Left ventricle myocardium inferior (tissue), 1 donor: ENCODE measurements at regions not wholly inside any gene's neighbourhood (a gene's known extent, or its start where the extent isn't known, plus 50 kb on each side); places are given as distances from the start of the nearest gene placed in this dataset.
"Not testable (repeated sequence)": the region's sequence is repeated elsewhere in the genome, so short reads cannot be mapped to it uniquely, and the experiment has no call there.

Source experiments
- DNase-seq: peaks from one replicate; pipeline ENCODE4 v3.0.0-alpha.2; 2020
- H3K27ac ChIP-seq: fragments of 200-600 bp; replicated peaks from 2 replicates; pipeline ENCODE4 v1.8.0; 2021
- H3K27me3 ChIP-seq: fragments of 200-600 bp; 2 replicates; pipeline ENCODE4 v1.8.0; 2021; ENCODE audit warnings: low read depth
- H3K36me3 ChIP-seq: fragments of 200-600 bp; 2 replicates; pipeline ENCODE4 v1.8.0; 2021
- H3K4me1 ChIP-seq: fragments of 200-600 bp; 2 replicates; pipeline ENCODE4 v1.8.0; 2021
- H3K4me3 ChIP-seq: fragments of 200-600 bp; 2 replicates; pipeline ENCODE4 v1.8.0; 2021; ENCODE audit warnings: mild to moderate bottlenecking, moderate library complexity
- H3K9me3 ChIP-seq: fragments of 200-600 bp; replicated peaks from 2 replicates; pipeline ENCODE4 v1.8.0; 2021
- intact Hi-C: fragments of 100-400 bp; cut with micrococcal nuclease; formaldehyde crosslinking; loops from one replicate; pipeline ENCODE4 v1.11.0; 2022
- TF ChIP-seq, protein P1 (sequence below): fragments of 200-600 bp; IDR thresholded peaks from 2 replicates; pipeline ENCODE4 v1.8.0; 2021; ENCODE audit warnings: antibody characterized with exemption, mild to moderate bottlenecking, borderline replicate concordance
- donor health status: DM: no; HTN: yes; CAD: no; lungs with severe emphysema.

DNA sequence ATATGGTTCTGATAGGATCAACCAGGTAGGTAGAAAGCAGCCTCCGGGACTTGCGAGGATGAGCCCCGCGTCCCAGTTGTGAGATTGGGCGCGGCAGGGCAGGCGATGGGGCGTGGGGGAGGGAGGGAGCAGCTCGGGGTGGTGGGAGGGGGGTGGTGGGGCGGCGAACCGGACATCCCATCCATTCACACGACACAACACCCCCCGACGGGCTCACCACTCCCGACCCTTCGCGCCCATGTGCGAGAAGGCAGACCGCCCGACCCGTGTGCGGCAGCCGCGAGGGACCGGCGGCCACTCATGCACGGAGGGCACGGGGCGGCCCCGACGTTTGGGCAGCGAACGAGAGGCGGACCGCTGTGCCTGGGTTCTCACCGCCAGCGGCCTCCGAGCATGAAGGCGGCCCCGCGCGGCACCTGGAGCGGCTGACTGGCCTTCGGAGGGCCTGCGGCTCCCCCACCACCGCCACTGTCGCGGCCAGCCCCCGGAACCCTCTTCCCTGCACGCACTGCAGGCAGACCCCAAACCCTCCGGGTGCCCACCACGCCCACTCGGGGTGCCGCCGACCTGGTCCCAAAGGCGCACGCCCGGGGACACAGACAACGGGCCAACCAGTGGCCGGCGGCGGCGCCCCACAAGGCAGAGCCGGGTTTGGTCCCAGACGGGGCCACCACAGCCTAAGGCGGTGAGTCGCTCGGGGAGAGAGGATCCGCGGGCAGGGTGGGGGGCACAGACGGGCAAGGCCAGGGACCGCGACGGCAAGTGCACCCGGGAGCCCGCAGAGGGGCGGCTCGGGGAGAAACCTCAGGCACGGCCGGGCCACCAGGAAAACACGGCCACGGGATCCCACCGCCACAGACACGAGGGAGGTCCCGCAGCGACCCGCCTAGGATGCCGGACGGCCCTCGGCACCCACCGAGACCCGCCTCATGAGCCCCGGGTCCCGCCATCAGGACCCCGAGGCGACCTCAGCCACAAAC, 769.2 kb upstream of the DEFB115 start:
- Histone ChIP-seq H3K4me1 (no peaks in the 10 kb centered on the region), H3K36me3 (no peaks in the 10 kb centered on the region), H3K9me3 (peaks cover 44% of the 10 kb centered on the region), H3K27ac (no peak overlapping the region), H3K4me3 (peak overlapping the region; percentile 44), H3K27me3 (peaks cover 39% of the 10 kb centered on the region)
- intact Hi-C loops = no loop called here
- no peak for DNase-seq
- TF ChIP-seq, protein P1, sequence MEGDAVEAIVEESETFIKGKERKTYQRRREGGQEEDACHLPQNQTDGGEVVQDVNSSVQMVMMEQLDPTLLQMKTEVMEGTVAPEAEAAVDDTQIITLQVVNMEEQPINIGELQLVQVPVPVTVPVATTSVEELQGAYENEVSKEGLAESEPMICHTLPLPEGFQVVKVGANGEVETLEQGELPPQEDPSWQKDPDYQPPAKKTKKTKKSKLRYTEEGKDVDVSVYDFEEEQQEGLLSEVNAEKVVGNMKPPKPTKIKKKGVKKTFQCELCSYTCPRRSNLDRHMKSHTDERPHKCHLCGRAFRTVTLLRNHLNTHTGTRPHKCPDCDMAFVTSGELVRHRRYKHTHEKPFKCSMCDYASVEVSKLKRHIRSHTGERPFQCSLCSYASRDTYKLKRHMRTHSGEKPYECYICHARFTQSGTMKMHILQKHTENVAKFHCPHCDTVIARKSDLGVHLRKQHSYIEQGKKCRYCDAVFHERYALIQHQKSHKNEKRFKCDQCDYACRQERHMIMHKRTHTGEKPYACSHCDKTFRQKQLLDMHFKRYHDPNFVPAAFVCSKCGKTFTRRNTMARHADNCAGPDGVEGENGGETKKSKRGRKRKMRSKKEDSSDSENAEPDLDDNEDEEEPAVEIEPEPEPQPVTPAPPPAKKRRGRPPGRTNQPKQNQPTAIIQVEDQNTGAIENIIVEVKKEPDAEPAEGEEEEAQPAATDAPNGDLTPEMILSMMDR = no peak

DNA sequence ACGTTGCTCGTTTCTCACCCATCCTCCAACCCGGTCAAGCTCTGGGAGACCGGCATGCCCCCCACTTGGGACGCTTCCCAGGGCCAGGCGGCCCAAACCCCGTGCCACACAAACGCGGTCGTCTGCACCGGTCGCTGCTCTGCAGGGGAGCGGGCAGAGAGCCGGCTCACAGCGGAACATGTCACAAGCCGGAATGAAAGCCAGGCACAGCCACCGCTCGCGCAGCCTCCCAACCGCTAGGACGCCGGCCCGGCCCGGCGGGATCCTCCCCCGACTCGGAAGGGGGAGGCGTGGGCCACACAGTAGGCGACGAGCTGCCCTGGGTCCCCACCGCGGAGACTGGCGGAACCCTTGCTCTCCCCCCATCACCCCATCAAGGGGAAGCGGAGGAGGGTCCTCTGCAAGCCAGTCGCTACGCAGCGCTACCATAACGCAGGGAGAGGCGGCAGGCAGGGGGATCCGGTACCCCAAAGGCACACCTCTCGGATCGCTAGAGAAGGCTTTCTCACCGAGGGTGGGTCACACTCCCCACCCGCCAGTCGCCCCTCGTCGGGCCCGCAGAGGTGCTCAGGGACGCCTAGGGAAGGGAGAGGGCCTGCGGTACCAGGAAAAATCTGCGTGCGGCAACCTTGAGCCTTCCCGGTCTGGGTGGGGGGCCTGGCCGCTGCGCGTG, 768.4 kb upstream of the DEFB115 start:
- no peak for DNase-seq
- TF ChIP-seq, protein P1 = no peak

DNA sequence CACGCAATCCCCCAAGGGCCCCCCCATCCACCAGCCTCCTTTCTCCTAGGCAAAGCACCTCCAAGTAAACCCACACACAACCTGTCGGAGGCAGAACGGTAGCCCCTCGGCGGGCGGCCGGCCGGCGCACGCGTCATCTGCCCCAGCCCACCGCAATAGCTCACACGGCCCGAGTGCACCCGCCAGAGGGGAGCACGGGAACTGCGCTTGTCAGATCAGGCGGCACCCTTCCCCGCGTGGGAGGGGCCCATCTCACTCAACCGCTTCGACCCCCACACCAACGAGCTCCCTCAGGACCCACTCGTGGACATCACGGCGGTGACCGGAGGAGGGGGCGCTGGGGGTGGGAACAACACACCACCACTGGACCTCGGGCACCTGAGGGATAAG, 767.9 kb upstream of the DEFB115 start:
- Histone ChIP-seq H3K4me1 (no peaks in the 10 kb centered on the region), H3K36me3 (no peaks in the 10 kb centered on the region), H3K27ac (no peak overlapping the region), H3K27me3 (peaks cover 39% of the 10 kb centered on the region), H3K4me3 (peak overlapping the region; percentile 44), H3K9me3 (peaks cover 39% of the 10 kb centered on the region)
- intact Hi-C loops = no loop called here
- DNase-seq = no peak
- TF ChIP-seq, protein P1 = no peak

More for the DNA sequence above, 768.4 kb upstream of the DEFB115 start:
- H3K27ac ChIP-seq = no peak overlapping the region
- H3K4me1 ChIP-seq = no peaks in the 10 kb centered on the region
- H3K9me3 ChIP-seq = peaks cover 44% of the 10 kb centered on the region
- H3K36me3 ChIP-seq = no peaks in the 10 kb centered on the region
- intact Hi-C loops = no loop called here
- H3K27me3 ChIP-seq = peaks cover 39% of the 10 kb centered on the region
- peak overlapping the region; percentile 44 for H3K4me3 ChIP-seq

DNA sequence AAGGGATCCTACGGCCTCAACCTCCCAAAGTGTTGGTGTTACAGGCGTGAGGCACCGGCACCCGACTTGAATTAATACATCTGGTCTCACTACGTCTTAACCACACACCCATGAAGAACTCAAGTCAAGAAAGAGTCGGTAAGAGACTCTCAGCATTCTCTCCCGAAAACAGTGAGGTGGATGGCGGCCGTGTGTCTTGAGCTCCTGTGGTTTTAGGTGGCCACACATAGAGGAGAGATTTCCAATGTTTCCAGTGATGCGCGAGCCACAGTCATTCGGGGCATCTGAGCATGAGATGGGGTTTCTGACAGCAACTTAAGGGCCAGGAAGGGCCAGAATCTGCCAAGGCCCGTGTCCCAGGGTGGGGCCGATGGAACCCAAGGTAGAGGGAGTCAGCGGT, 766.4 kb upstream of the DEFB115 start:
- Histone ChIP-seq H3K4me1 (no peaks in the 10 kb centered on the region), H3K36me3 (no peaks in the 10 kb centered on the region), H3K9me3 (peaks cover 27% of the 10 kb centered on the region), H3K27ac (no peak overlapping the region), H3K27me3 (peaks cover 43% of the 10 kb centered on the region), H3K4me3 (no peak overlapping the region)
- intact Hi-C loops = no loop called here
- no peak for DNase-seq
- TF ChIP-seq, protein P1 = no peak

DNA sequence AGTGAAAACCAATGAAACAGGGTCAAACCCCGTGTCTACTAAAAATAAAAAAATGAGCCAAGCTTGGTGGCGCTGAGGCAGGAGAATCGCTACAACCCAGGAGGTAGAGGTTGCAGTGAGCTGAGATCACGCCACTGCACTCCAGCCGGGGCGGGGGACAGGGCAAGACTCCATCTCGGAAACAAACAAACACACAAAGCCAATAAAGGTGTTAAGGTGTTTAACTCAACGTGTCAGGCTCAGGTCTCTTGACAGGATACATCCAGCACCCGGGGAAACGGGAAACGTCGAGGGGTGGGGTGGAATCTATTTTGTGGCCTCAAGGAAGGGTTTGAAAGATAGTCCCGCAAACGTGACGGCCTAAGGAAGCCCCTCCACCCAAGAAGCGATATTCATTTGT, 760.8 kb upstream of the DEFB115 start:
- peaks cover 56% of the 10 kb centered on the region for H3K27me3 ChIP-seq
- H3K4me1 ChIP-seq, DNase-seq, H3K9me3 ChIP-seq, H3K36me3 ChIP-seq, H3K27ac ChIP-seq, intact Hi-C loops, H3K4me3 ChIP-seq: not testable (repeated sequence)

DNA sequence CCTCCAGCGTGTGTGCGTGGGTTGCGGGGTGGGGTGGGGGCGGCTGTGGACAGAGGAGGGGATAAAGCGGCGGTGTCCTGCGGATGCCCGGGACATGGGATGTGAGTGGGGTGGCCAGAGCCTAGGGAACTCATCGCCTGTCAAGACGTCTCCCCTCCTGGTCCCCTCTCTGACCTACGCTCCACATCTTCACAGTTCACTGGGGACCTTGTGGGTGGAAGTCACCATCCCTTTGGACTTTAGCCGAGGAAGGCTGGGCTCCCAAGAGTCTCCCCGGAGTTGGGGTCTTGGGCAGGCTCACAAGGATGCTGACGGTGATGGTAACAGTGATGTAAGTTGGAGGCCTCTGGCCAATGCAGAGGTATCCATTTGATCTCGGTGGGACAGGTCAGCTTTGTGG, 760.3 kb upstream of the DEFB115 start:
- H3K4me3 ChIP-seq, intact Hi-C loops: not testable (repeated sequence)

More for the DNA sequence above, 760.3 kb upstream of the DEFB115 start:
- H3K27me3 ChIP-seq = peaks cover 59% of the 10 kb centered on the region
- DNase-seq, H3K27ac ChIP-seq, H3K4me1 ChIP-seq, H3K9me3 ChIP-seq, H3K36me3 ChIP-seq: not testable (repeated sequence)
